ENCODE measurements at regions not wholly inside any gene's neighbourhood (a gene's known extent, or its start where the extent isn't known, plus 50 kb on each side); places are given as distances from the start of the nearest gene placed in this dataset.
A peak's percentile ranks its signal among the peaks of the same experiment; 100 is the strongest.
"Not testable (repeated sequence)": the region's sequence is repeated elsewhere in the genome, so short reads cannot be mapped to it uniquely, and the experiment has no call there.

DNA sequence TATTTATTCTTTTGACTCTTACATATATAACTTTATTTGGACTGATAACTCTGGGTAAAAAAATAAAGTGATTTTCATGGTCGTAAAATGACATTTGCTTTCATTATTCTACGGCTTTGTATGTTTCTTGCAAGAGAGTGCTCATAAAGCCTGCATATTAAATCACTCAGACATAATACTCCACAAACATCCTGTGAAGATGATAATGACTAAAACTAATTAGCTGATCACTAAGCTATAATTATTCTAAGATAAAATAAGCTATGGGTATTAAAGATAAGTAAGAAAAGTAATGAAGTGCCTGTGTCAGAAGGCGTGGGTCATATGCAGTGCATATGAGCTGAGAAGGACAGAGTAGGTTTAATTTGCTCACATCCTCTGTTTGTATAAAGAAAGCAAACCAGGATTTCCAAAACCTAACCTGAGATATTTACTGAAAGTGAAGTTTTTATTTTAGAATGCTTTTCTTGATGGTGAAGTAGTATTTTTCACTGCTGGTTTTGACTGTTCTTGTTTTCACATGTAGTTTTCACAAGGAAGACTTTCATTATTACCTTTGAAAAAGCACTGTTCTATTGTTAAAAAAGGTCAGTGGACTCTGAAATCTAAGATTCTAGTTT, 278.8 kb downstream of the AMY1C start:
- no peak for FAIRE-seq

- FAIRE-seq, result no peak
Measured at GRCh38 chr1:104029456-104029970, 279.8 kb downstream of the AMY1C start.

GRCh38 chr1:104056786-104057185, 307.1 kb downstream of the AMY1C start:
- no peak for FAIRE-seq

DNA sequence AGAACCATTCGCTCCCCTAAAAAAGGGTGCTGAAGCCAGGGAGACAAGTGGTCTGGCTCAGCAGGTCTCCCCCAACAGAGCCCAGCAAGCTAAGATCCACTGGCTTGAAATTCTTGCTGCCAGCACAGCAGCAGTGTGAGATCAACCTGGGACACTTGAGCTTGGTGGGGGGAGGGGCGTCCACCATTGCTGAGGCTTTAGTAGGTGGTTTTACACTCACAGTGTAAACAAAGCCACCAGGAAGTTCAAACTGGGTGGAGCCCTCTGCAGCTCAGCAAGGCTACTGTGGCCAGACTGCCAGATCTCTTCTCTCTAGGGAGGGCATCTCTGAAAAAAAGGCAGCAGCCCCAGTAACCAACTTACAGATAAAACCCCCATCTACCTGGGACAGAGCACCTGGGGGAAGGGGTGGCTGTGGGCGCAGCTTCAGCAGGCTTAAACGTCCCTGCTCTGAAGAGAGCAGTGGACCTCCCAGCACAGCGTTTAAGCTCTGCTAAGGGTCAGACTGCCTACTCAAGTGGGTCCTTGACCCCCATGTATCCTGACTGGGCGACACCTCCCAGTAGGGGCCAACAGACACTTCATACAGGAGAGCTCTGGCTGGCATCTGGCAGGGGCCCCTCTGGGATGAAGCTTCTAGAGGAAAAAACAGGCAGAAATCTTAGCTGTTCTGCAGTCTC, 307.7 kb downstream of the AMY1C start:
- FAIRE-seq, result not testable (repeated sequence)

GRCh38 chr1:104061637-104062036, 311.9 kb downstream of the AMY1C start:
- FAIRE-seq, result peak; percentile 8

- FAIRE-seq, result no peak
Measured at GRCh38 chr1:104064399-104064798, 314.7 kb downstream of the AMY1C start.

DNA sequence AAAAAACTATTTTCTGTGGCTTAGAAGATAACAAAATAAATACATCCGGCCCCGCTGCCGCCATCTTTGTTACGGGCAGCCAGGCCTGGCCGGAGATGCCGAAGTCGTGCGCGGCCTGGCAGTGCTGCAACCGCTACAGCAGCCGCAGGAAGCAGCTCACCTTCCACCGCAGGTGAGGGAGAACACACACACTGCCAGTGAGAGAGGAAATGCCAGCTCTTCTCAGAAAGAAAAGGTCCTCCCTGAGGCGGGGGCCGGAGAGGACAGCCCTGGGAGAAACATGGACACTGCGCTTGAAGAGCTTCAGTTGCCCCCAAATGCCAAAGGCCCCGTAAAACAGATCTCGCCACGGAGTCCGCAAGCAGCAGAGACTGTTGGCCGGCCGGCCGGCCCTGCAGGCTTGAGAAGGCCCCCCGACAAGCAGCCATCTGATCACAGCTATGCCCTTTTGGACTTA, 323.2 kb downstream of the AMY1C start:
- FAIRE-seq, result no peak

DNA sequence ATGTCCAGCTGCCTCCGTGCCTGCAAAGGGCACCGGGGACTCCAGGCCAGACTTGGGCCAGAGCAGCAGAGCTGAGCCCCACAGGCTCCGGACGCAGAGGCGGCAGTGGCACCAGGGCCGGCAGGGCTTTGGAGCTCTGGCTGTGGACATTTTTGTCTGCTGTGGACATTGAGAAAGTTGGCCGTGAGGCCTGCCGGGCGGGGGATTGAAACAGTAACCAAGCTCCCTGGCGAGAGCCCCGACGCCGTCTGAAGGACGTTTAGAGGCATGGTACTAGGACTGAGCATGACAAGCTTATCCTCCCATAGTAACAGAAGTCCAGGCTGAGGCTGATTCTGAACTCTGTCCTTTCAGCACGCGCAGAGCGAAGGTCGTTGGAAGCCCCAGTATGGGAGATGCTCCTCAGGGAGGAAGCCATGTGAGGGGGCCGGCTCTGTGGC, 323.8 kb downstream of the AMY1C start:
- FAIRE-seq, result no peak

DNA sequence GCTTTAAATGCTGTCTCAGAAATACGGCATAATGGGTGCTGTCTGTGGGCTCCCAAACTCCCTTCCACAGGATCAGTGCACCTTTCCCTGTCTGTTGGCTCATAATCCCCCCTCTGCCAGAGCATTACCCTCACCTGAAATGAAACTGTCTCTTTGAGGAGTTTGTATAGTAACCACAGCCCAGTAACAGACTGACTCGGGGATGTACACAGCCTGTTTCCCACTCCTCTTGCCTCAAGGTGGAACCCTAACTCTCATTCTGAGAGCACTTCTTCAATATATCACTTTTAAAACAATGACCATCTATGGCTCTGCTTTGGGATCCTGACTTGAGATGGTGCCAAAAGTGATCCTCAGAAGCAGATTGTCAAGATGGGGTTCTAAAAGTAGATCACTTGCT, 332.5 kb downstream of the AMY1C start:
- no peak for FAIRE-seq

DNA sequence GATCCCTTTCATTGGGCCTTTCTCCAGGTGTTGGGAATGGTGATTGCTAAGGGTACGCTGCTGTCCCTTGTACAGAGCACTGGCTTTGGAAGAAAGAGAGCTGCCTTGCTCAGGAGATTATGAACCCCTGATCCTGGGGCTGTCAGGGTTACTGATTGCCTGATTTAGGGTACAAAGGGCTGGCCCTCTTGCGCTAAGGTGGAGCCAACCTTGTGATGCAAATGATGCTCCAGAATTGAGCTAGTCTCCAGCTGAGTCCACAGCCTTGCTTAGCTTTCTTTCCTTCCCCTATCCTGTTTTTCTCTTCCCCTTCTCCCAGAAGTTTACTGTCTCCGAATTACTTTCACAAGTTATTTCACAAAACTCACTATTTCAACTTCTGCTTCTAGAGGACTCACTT, 334.7 kb downstream of the AMY1C start:
- no peak for FAIRE-seq

DNA sequence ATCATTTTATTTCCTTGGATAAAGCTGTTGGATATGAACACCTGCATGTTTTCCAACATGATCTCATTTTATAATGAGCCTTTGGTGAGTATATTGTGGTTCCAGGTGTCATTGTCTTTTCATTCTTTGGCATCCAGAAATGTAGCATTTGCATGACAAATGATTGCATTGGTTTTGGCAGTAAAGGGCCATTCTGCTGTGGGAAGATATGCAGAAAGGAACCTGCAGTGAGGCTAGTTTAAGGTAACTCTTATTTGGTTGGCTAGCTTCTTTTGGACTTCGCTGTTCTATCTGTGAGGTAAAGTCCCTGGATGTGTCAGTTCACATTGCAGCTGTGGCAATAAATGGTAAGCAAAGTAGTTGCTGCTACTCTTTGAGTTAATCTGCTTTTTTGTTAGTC, 343.0 kb downstream of the AMY1C start:
- no peak for FAIRE-seq

DNA sequence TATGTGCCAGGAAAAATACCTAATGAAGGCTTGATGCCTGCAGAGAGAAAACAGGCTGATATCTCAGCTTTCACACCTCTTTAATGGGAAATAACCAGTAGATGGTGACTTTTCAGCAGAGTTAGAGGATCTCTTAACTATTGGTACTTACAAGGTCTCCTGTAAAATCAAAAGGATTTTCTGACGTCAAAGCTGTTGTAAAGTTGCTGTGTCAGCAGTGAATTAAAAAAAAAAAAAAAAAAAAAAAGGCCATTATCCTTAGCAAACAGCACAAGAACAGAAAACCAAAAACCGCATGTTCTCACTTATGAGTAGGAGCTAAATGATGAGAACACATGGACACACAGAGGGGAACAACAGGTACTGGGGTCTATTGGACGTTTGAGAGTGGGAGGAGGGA, 349.1 kb downstream of the AMY1C start:
- no peak for FAIRE-seq

DNA sequence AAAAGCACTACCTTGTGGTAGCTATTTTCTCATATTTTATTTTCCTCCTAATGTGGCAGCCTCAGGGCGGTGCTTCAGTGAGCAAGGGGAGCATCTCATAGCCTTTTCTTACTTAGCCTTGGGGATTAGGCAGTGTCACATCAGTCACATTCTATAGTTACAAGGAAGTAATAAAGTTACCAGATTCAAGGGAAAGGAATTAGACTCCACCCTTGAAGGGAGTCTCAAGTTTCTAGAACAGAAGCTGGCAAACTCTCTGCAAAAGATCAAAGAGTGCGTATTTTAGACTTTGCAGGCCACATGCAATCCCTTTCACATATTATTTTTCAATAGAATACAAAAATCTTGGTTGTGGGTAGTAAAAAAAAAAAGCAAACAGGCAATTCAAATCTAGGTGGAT, 350.4 kb downstream of the AMY1C start:
- no peak for FAIRE-seq

- no peak for FAIRE-seq
Measured at GRCh38 chr1:104105465-104105864, 355.8 kb downstream of the AMY1C start.

GRCh38 chr1:104120525-104120924, 370.8 kb downstream of the AMY1C start:
- no peak for FAIRE-seq

- no peak for FAIRE-seq
Measured at GRCh38 chr1:104121271-104121670, 371.6 kb downstream of the AMY1C start.

DNA sequence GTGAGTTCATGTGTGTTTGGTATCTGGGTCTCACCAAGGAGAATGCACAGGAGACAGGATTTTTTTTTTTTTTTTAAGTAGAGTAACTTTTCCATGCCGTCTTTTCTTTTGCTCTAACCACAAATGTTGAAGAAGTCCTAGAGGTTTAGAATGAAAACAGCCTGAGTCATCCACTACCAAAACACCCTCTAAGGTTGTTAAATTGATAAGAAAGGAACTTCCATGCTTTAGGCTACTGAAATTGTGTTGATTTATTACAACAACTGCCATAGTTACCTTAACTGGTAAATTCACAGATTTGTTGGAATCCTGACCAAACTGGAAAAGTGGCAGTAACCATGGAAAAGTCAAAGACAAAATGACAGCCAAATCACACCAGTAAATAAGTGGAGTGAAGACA, 375.6 kb downstream of the AMY1C start:
- no peak for FAIRE-seq

DNA sequence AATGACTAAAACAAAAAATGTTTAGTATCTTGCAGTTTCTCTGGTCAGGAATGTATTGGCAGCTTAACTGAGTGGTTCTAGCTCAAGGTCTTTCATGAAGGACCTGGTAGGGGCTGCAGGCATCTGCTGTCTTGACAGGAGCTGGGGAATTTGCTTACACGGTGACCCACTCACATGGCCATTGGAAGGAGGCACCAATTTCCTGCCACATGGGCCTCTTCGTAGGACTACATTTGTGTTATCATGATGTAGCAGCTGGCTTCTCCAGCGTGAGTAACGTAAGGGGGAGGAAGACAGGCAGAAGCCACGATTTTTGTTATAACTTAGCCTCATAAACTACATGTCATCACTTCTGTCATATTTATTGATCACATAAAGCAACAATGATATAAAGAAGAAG, 376.3 kb downstream of the AMY1C start:
- no peak for FAIRE-seq

DNA sequence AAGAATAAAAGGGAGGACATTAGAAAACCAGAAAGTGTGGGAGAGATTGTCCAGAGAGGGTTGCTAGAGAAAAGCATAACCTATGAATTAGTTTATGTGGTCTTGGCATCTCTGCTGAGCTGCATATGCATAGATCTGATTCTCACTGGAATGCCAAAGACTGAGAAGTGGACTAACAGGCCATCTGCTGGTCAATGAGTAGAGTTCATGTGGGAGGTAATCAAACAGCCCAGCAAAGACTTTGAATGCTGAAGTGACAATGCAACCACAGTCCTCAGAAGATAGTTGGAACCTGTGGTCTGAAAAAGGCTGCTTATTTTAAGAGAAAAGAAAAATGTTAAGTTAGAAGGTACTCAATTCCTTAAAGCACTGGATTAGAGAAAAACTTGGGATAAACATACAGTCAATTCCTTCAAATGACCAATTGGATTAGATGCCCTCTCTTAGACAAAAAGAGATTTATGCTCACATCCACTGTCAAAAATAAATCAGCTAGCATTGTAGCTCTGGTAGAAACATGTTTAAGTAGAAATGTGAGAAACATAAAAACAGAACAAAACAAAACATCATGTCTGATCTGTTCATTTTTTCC, 382.8 kb downstream of the AMY1C start:
- no peak for FAIRE-seq

DNA sequence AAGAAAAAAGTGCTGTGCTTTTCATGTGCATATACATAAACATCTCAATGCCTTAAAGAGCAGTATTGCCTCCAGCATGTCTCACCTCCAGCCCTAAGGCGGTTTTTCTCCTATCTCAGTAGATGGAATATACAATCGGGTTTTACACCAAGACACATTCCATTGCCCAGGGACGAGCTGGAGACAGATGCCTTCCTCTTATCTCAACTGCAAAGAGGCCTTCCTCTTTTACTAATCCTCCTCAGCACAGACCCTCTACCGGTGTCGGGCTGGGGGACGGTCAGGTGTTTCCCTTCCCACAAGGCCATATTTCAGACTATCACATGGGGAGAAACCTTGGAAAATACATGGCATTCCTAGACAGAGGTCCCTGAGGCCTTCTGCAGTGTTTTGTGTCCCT, 385.3 kb downstream of the AMY1C start:
- not testable (repeated sequence) for FAIRE-seq

DNA sequence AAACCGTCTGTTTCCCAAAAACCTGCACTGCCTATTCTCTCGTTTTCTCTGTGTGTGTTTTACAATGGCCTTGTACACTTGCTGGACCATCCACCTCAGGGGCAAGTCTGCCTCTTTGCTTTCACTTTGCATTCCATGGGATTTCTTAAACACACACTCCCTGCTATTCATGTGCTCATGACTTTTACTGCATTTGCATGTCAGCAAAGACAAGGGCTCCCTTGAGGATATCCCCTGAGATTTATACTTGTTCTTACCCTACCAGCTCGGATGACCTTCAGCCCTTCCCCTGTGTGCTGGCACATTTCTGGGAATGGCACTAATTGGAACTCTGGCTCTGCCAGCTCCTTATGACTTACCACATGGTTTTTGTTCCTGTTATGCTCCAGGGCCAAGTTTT, 386.9 kb downstream of the AMY1C start:
- no peak for FAIRE-seq

DNA sequence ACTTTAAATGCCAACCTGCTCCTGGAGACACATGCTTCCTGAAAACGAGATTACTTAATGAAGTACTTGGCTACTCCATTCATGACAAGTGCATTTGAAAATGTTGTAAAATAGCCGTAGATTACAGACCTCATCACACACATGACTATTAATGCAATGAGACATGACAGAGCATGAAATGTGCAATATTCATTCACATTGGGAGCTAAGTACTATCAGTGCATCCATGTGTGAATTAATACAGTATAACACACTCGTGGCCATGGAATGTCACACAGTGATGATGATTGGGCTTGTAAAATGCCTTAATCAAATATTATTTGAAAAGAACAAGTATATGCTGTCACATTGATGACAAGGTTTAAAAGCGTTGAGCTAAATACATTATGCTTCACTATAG, 407.0 kb downstream of the AMY1C start:
- FAIRE-seq, result no peak

- FAIRE-seq, result no peak
Measured at GRCh38 chr1:104163912-104164476, 414.3 kb downstream of the AMY1C start.

GRCh38 chr1:104172243-104172681, 422.6 kb downstream of the AMY1C start:
- no peak for FAIRE-seq
